ENCODE measurements at regions not wholly inside any gene's neighbourhood (a gene's known extent, or its start where the extent isn't known, plus 50 kb on each side); places are given as distances from the start of the nearest gene placed in this dataset.
A peak's percentile ranks its signal among the peaks of the same experiment; 100 is the strongest.

- DNase-seq, result no peak
These were observed 75.2 kb downstream of the RHCG start for GRCh38 chr15:89421219-89421618.

DNA sequence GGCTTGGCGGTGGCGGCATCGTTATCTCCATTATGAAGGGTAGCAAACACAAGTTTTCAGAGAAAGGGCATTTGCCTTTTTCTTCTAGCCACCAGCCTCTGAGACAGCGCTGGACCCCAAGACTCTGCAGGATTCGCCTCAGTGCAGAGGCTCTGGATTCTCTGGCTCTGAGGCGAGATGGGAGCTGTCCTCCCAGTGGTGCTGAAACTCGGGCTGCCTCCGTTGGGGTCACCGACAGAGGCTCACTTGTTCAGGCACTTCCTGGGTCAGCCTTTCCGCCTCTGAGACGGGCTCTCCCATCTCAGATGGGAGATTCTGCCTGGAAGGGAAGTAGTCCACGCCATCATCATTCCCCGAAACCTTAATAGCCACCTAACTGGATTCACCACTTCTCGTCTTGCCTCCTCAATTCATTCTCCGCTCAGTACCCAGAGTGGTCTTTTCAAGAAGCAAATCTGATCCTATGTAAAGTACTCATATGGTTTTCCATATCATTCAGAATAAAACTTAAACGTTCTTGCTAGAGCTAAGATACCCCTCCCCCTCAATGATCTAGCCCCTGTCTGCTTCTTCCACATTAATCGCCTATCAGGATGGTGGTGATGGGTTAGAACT, 76.9 kb downstream of the RHCG start:
- DNase-seq, result no peak

DNA sequence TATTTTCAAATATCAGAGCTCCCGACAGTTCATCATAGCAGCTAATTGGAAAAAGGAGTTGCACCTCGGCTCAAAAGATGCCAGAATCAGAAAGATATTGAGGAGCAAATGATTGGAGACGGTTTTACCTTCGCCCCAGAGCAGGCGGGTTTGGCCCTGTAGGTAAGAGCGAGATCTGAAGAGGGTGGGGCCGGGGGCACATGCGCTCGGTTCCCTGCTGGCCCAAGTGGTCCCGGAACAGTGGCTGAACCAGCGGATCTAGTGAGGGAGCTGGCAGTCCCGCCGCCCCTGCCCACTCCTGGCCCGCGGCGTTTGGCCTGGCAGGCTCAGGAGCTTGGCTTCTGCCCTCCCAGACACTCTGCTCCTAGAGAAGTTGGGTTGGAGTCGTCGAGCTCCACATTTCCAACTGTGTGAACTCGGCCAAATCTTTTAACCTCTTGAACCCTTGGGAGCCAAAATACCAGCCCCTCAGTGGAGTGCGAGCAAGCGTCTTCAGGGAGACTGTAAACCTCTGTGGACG, 79.1 kb downstream of the RHCG start:
- DNase-seq, result no peak

DNA sequence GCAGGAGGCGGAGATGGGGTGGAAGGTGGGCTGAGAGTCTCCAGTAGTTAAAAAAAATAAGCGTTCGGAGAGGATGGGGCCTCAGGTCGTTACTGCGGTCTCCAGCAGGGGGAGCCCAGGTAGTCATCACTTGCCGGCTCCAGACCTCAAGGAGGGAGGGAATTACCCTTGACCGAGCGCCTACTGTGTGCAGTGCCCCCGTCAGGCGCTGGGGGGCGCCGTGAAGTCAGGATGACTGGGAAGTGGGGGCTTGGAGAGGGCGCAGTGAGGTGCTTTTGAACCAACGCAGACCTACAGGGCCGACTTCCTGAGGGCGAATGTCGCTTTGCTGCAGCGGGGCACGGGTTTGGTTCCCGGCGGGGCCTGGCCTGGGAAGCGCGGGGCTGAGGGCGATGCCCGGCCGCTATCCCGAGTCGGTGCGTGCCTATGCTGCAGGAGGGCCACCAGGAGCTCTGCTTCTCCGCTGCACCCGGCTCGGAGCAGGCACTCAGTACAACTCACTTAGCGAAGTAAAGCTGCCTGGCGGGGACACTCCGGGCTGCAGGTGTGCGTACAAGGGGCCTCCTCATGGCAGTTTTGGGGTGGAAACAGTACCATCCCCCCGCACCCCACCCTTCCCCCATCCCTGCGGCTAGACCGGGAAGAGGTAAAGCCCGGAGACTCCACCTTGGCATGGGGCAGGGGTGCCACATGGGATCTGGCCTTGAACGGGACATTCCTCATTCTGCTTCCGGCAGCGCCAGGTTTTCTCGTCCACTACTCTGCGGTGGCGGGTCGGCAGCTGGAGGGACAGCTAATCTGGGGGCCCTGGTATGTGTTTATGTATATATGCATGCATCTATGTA, 79.8 kb downstream of the RHCG start:
- peak; percentile 34 for DNase-seq

DNA sequence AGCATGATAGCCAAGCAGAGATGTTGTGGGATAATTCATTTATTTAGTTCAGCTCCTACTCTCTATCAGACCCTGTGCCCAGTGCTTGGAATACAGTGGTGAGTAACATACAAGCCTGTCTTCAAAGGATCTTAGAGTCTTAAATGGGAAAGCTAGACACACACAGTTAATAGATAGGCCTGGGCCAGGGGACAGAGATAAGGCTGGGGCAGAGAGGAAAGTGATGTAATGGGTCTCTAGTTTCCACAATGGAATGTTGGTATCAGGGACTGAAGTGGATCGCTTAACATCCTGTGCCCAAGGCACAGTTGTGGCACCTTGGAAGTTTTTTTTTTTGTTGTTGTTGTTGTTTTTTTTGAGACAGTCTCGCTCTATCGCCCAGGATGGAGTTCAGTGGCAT, 79.9 kb upstream of the POLG start:
- DNase-seq, result no peak

- DNase-seq, result no peak
These were observed 79.3 kb upstream of the POLG start for GRCh38 chr15:89413877-89414276.

DNA sequence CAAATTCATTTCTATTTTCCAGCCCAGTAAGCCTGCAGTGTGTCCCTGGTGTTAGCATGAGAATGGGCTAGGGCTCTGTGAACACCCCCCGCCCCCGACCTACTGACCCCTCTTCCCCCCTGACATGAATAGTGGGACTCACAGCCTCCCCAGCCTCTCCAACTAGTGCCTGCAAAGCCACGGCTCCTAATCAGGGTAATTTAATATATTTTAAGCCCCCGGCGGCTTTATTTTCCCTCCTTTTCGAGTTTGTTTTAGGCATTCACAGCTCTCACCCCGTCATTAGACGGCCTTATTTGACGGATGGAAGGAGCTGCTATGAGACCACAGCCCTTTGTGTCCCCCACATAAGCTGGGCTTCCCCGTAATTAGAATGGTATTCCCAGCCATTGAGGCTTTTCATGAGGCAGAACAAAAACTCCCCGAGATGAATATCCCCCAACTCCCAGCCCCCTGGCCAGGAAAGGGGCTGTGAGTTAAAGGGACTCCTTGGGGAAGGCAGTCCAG, 78.3 kb upstream of the POLG start:
- no peak for DNase-seq

DNA sequence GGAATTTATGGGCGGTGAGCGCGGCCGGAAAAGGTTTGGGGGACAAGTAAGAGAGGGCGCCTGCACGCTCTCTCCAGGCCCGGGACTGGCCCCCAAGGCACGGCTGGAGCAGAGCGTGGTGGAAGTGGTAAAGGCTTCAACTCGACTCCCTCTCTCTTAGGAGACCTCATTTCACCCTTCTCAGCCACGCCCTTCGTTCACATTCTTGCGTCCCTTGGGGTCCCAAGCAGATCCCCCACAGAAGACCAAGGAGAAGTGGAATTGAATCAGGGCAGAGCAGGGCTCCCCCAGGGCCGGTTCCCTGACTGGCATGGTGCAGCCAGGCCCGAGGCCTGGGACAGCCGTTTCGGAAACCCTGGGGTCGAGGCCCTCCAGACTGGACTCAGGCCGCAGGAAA, 75.4 kb upstream of the POLG start:
- DNase-seq, result no peak

GRCh38 chr15:89409184-89410038, 74.8 kb upstream of the POLG start:
- DNase-seq, result no peak

DNA sequence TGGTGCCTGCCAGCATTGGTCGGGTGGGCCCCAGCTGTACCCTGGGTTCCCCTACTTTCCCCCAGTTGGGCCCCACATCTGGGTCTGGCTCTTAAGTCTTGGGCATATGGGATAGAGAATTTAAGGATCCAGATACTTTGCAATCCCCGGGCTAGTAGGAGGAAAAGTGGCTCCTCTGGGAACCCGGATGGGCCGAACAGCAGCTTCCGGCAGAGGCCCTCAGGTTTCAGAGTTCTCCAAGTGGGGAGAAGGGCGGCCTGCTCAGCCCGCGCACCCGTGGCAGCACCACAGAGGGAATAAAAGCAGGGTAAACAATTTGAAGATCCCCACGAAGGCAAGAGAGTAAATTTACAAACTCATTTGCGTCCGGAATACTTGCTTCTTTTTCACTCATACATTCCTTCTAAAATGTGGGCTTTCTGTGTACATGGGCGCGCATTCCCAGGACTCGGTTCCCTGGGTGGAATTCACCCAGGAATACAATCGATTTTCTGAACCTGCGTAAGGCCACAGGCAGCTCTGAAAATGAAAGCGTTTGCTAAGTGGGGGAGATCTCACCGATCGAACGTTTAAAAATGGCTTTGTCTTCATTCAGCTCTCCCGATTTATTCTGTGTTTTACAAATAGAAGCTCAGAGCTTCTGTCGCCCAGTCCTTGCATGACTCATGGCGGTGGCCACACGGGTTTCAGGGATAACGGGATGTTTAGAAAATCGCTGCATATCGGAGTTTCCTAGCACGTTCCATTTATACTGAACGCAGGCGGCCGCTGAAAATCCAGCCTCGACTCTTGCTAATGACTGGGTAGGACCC, 74.0 kb upstream of the POLG start:
- no peak for DNase-seq

GRCh38 chr15:89406940-89407607, 72.5 kb upstream of the POLG start:
- no peak for DNase-seq

GRCh38 chr15:89406218-89406939, 71.8 kb upstream of the POLG start:
- DNase-seq, result no peak

DNA sequence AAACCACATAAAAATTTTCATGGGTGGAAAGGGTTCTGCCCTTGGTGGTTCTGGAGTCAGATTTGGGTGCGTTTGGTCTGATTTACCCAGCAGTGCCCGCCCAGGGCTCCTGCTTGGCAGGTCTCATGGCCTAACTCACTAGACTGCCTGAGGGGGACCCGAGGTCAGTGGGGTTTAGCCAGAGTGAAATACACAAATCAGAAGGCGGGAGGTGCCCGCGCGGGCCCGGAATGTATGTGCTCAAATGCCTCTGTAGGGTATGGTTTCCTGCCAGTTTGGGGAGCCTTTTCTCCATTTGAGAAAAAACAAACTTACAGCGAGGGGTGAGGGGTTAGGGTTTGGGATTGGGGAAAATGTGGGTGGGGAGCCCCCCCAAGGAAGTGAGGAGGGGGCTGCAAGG, 70.9 kb upstream of the POLG start:
- DNase-seq, result no peak

DNA sequence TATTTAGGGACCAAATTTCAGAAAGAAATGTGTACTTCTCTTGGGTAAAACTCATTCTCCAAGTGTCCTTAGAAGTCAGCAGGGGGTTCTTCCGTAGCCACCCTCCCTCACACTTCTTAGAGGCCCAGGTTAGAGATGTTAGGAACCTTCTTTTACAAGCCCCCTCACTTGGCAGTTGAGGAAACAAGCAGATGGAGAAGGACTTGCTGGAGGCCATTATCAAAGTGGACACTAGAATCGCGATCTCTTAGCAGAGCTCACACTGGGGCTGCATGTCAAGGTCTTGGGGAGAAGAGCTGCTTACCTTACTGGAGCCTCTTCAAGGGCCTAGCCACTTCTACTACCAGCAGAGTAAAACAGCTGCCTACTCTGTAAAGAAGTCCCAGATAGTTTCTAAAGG, 69.4 kb upstream of the POLG start:
- no peak for DNase-seq

DNA sequence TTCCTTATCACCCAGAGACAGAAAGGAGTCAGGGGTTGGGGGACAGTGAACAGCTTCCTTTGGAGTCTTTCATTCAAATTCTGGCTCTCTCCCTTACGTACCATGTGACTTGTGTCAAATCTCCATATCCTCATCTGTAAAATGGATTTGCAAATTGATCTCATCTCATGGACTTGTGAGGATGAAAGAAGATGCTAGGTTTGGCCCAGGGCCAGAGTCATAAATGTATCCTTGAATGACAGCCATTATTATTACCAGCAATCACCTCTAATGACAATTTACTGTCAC, 67.8 kb upstream of the POLG start:
- no peak for DNase-seq

- no peak for DNase-seq
These were observed 67.2 kb upstream of the POLG start for GRCh38 chr15:89401631-89402517.

DNA sequence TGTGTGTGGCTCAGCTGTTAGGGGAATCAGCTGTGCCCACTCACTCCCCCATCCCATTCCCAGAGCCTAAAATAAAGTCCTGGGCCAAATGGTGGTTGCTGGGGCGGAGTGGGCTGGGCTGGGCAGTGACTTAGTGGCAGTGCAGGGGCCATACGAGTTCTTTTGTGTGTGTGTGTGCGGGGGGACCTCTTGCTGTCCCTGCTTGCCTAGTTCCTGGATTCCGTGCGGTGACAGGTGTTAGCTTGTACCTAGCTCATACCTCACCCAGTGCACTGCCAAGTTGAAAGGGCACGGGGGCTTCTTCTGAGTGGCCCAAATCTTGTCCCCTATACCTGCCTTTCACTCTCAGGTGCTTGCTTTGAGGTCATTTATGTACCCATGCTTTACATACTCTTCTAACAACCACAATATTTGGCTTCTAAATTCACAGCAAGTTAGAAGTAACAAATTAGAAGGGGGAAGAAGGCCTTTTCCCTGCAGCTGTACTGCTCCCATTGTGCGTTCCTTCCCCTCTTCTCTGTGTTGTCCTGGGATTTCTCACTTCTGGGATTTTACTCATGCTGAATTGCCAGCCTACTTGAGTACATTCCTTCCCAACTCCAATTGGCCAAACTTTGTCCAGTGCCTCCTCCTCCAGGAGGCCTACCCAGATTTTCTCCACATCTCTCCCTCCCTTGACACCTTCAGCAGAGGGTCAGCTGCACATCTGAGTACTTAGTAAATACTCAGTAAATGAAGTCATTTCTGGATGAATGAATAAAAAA, 66.3 kb upstream of the POLG start:
- DNase-seq, result no peak

DNA sequence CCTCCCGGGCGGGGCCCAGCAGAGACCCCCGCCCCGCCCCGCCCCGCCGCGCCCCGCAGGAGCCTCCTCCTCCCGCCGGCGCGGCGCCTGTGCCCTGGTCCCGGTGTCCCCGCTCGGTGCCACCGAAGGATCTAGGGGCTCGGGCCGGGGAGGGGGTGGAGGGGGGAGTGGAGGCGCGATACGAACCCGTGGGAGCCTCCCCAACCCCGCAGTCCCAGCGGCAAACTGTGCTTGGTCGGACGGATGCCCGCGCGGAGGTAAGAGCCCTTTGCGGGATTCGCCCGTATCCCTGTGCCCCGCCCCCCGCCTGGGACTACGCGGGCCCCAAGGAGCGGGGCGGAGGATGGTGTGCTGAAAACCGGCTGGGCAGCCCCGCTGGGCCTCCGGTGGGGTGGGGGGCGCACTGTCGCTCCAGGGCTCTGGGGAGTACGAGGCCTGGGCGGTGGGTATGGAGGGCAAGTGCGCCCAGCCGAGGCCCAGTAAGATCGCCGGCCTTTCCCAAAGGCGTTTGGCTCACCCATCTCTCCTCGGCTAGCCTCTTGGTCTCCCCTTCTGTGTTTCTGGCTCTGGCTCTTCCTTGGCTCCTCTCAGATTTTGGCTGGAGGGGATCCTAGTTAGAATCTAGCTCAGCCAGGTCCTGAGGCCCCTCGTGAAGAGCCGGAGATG, 65.6 kb upstream of the POLG start:
- DNase-seq, result no peak
